K562 (cell line): ENCODE measurements at regions not wholly inside any gene's neighbourhood (a gene's known extent, or its start where the extent isn't known, plus 50 kb on each side); places are given as distances from the start of the nearest gene placed in this dataset.

Source experiments
- ATAC-seq: fragments of 200-7000 bp; cut with Tn5 transposase; 3 replicates; pipeline ENCODE4 v1.9.1; 2020; ENCODE audit warnings: moderate library complexity
- BruUV-seq: library from RNA; stranded (reverse); fragments of 400-500 nt; replicated peaks from 2 replicates; lab custom pipeline; 2021; lab: Mats Ljungman, UMichigan
- CTCF ChIA-PET: fragments of 300-600 bp; formaldehyde crosslinking; extraction: SDS; loops from one replicate; lab custom pipeline; 2021; ENCODE audit warnings: low intra/inter-chr PET ratio; lab: Yijun Ruan, JAX
- POLR2A ChIA-PET: fragments of 300-600, 350-650 bp; sonication (Branson Sonifier 250); formaldehyde crosslinking; extraction: SDS; loops from one replicate; lab custom pipeline; 2021; ENCODE audit warnings: antibody characterized with exemption, inconsistent platforms; lab: Yijun Ruan, JAX
- DNase-seq, 4 experiments: peaks; one replicate each; pipeline versions ENCODE4 v3.0.0 to v3.0.0-alpha.2; 2011 to 2018; ENCODE audit warnings: low spot score in 3 of 4, mixed read lengths in 3 of 4; ENCODE audit errors: extremely low read depth in 1 of 4
- FAIRE-seq: peaks from 2 replicates; lab custom pipeline; 2011; peaks lifted over from hg19 to GRCh38; lab: Jason Lieb, UNC
- H2AFZ ChIP-seq: 2 replicates; pipeline ENCODE4 v1.6.0; 2011; ENCODE audit warnings: low read depth, low read length, control low read depth, inconsistent platforms
- H3K27ac ChIP-seq: fragments of 200-600 bp; 3 replicates; pipeline ENCODE4 v1.8.0; 2011; ENCODE audit warnings: low read depth, mild to moderate bottlenecking, control low read depth, inconsistent platforms, low read length, moderate library complexity, mixed read lengths; ENCODE audit errors: extremely low read depth
- H3K27me3 ChIP-seq, 2 experiments: fragments of 300-600 bp in 1 of 2; 2 replicates in 1 of 2; 3 replicates in 1 of 2; pipeline versions ENCODE4 v1.6.0 to v1.8.0; 2011; ENCODE audit warnings: inconsistent platforms in 2 of 2, low read length in 2 of 2, mild to moderate bottlenecking in 1 of 2, mixed read lengths in 1 of 2, moderate library complexity in 1 of 2; ENCODE audit not compliant: control insufficient read depth in 2 of 2, insufficient read depth in 2 of 2
- H3K36me3 ChIP-seq: fragments of 300-600 bp; 3 replicates; pipeline ENCODE4 v1.8.0; 2011; ENCODE audit warnings: mild to moderate bottlenecking, low read length, inconsistent platforms; ENCODE audit not compliant: control insufficient read depth, insufficient read depth
- H3K4me1 ChIP-seq, 2 experiments: fragments of 200-600 bp in 1 of 2; replicated peaks in 1 of 2; 2 replicates in 1 of 2; 3 replicates in 1 of 2; pipeline versions ENCODE4 v1.5.1 to v1.8.0; 2011; ENCODE audit warnings: inconsistent platforms in 2 of 2, low read length in 2 of 2, mild to moderate bottlenecking in 1 of 2, mixed read lengths in 1 of 2, moderate library complexity in 1 of 2; ENCODE audit not compliant: control insufficient read depth in 2 of 2, insufficient read depth in 2 of 2
- H3K4me2 ChIP-seq: 2 replicates; pipeline ENCODE4 v1.6.1; 2011; ENCODE audit warnings: low read length, control low read depth, inconsistent platforms, mixed read lengths; ENCODE audit not compliant: insufficient read depth
- H3K4me3 ChIP-seq: fragments of 200-600 bp; sonication (generic), shearing (Covaris generic); 2 replicates; pipeline ENCODE4 v1.5.1; 2016; ENCODE audit warnings: control low read depth, inconsistent platforms
- H3K79me2 ChIP-seq: fragments of 200-600 bp; 3 replicates; pipeline ENCODE4 v1.8.0; 2011; ENCODE audit warnings: low read length, inconsistent platforms; ENCODE audit not compliant: control insufficient read depth, insufficient read depth
- H3K9ac ChIP-seq, 2 experiments: 2 replicates each; pipeline versions ENCODE4 v1.6.0 to v1.6.1; 2011; ENCODE audit warnings: low read depth in 2 of 2, low read length in 2 of 2, control low read depth in 1 of 2, inconsistent platforms in 1 of 2, mild to moderate bottlenecking in 1 of 2, mixed read lengths in 1 of 2; ENCODE audit not compliant: insufficient read depth in 1 of 2
- H3K9me1 ChIP-seq: one replicate; pipeline ENCODE4 v1.6.0; 2011; ENCODE audit warnings: inconsistent platforms, mild to moderate bottlenecking, low read length, moderate library complexity; ENCODE audit not compliant: control insufficient read depth, insufficient read depth
- H3K9me3 ChIP-seq: replicated peaks from 2 replicates; pipeline ENCODE4 v1.5.1; 2011; ENCODE audit warnings: low read depth, low read length, inconsistent platforms; ENCODE audit not compliant: control insufficient read depth, insufficient read depth
- H4K20me1 ChIP-seq: replicated peaks from 2 replicates; pipeline ENCODE4 v1.6.1; 2011; ENCODE audit warnings: low read length, inconsistent platforms, mixed read lengths; ENCODE audit not compliant: control insufficient read depth, insufficient read depth
- DLX4 ChIP-seq: fragments of 250-450 bp; sonication (Bioruptor Pico); IDR thresholded peaks from 2 replicates; pipeline ENCODE4 v1.6.1; 2021; ENCODE audit warnings: mild to moderate bottlenecking
- RBM34 ChIP-seq: fragments of 200-400 bp; formaldehyde crosslinking; IDR thresholded peaks from 2 replicates; pipeline ENCODE4 v1.6.1; 2018; ENCODE audit warnings: low read length, borderline replicate concordance; ENCODE audit not compliant: insufficient read depth
- ZNF140 ChIP-seq: fragments of 250-450 bp; sonication (Bioruptor Pico); IDR thresholded peaks from 2 replicates; pipeline ENCODE4 v1.8.0; 2021; ENCODE audit warnings: moderate library complexity, mild to moderate bottlenecking, inconsistent platforms
- ZNF445 ChIP-seq: fragments of 250-450 bp; sonication (Bioruptor Pico); IDR thresholded peaks from 2 replicates; pipeline ENCODE4 v1.4.0; 2020; ENCODE audit warnings: low read depth, mild to moderate bottlenecking, moderate library complexity
- WGBS: fragments of 100-300 bp; shearing (Covaris generic); methylation state at CpG from one replicate; pipeline ENCODE4 v1.1.6; 2016; ENCODE audit warnings: low coverage, mixed read lengths; ENCODE audit not compliant: insufficient coverage; ENCODE audit errors: missing lambda C conversion rate; 5-methylcytosine and 5-hydroxymethylcytosine counted together
- in situ Hi-C: fragments of 300-500 bp; cut with MboI; formaldehyde crosslinking; loops from 4 replicates; pipeline ENCODE4 v1.15.0; 2018; ENCODE audit warnings: inconsistent platforms, mixed read lengths
- intact Hi-C: fragments of 100-400 bp; cut with micrococcal nuclease; formaldehyde crosslinking; loops from 2 replicates; pipeline ENCODE4 v1.14.2; 2022

GRCh38 chr16:5616841-5617240 is 519.2 kb upstream of the EEF2KMT start:
- Histone ChIP-seq H3K9me1 (no peaks in the 10 kb centered on the region), H3K79me2 (no peaks in the 10 kb centered on the region), H3K9ac (no peak overlapping the region), H3K4me1 (peaks cover 0 to 5% of the 10 kb centered on the region in 2 experiments; a peak in 3 of 5 replicates), H3K36me3 (no peaks in the 10 kb centered on the region), H3K4me2 (no peak overlapping the region), H3K4me3 (no peak overlapping the region), H4K20me1 (no peaks in the 10 kb centered on the region), H3K27ac (no peak overlapping the region), H2AFZ (no peak overlapping the region), H3K27me3 (peaks cover 0 to 14% of the 10 kb centered on the region in 2 experiments; a peak in 4 of 5 replicates), H3K9me3 (no peaks in the 10 kb centered on the region)
- no peak for FAIRE-seq
- intact Hi-C loops, result loop anchor here (5.0 kb wide), 1 partner anchor 115 kb away; no protein-coding TSS in a partner anchor
- DNase-seq, result no peak
- no TSS peak for BruUV-seq
- ATAC-seq, result no peak
- ChIA-PET CTCF (interaction anchor here (0.9 kb wide), 1 partner anchor 114 kb away, joined by 4 read pairs; no protein-coding TSS in a partner anchor), POLR2A (no interaction called here)
- WGBS, result 0% methylated on average over 4 of the region's 6 CpGs
- TF ChIP-seq ZNF445 (CRISPR knock-in tag) (no peak), ZNF140 (no peak), DLX4 (no peak), RBM34 (no peak)
- in situ Hi-C loops, result loop anchor here (25.0 kb wide), 1 partner anchor 380 kb away; no protein-coding TSS in a partner anchor
